CD4-positive, alpha-beta T cell (primary cell): ENCODE measurements at regions not wholly inside any gene's neighbourhood (a gene's known extent, or its start where the extent isn't known, plus 50 kb on each side); places are given as distances from the start of the nearest gene placed in this dataset.

Source experiments
- ATAC-seq: fragments of 200-7000 bp; cut with Tn5 transposase; one replicate; pipeline ENCODE4 v1.10.0; 2022; ENCODE audit warnings: mild to moderate bottlenecking; ENCODE audit not compliant: poor library complexity
- CTCF ChIA-PET: fragments of 350-600 bp; sonication (Branson Sonifier 250); formaldehyde crosslinking; loops from one replicate; lab custom pipeline; 2021; ENCODE audit warnings: antibody characterized with exemption, inconsistent platforms; lab: Charles Lee
- POLR2A ChIA-PET: fragments of 350-600 bp; sonication (Branson Sonifier 250); formaldehyde crosslinking; loops from one replicate; lab custom pipeline; 2021; ENCODE audit warnings: antibody characterized with exemption, inconsistent platforms; lab: Charles Lee
- DNase-seq, 14 experiments: peaks; one replicate each; pipeline ENCODE4 v3.0.0-alpha.2; 2013 to 2020; ENCODE audit warnings: mixed read lengths in 2 of 14
- H3K27ac ChIP-seq, 2 donors: one replicate each; pipeline versions ENCODE4 v1.5.1 to v1.7.0; 2013; ENCODE audit warnings: low read length in 2 of 2, low read depth in 1 of 2, mild to moderate bottlenecking in 1 of 2
- H3K27me3 ChIP-seq, 2 experiments: 1 replicate in 1 of 2; 2 replicates in 1 of 2; pipeline versions ENCODE4 v1.6.1 to v1.7.0; 2013; ENCODE audit warnings: low read length in 2 of 2, control low read depth in 1 of 2, mild to moderate bottlenecking in 1 of 2, moderate library complexity in 1 of 2; ENCODE audit not compliant: insufficient read depth in 2 of 2, control insufficient read depth in 1 of 2
- H3K36me3 ChIP-seq: one replicate; pipeline ENCODE4 v1.6.1; 2013; ENCODE audit warnings: low read length, control low read depth; ENCODE audit not compliant: insufficient read depth
- H3K4me1 ChIP-seq: one replicate; pipeline ENCODE4 v1.6.1; 2013; ENCODE audit warnings: low read length, control low read depth; ENCODE audit not compliant: insufficient read depth
- H3K4me3 ChIP-seq: one replicate; pipeline ENCODE4 v1.5.1; 2013; ENCODE audit warnings: mild to moderate bottlenecking, low read length, moderate library complexity
- H3K9me3 ChIP-seq, 2 experiments: 1 replicate in 1 of 2; 2 replicates in 1 of 2; pipeline versions ENCODE4 v1.6.1 to v1.7.0; 2013; ENCODE audit warnings: low read length in 2 of 2, mild to moderate bottlenecking in 2 of 2, control low read depth in 1 of 2, moderate library complexity in 1 of 2; ENCODE audit not compliant: control insufficient read depth in 1 of 2, insufficient read depth in 1 of 2
- H3K27ac Mint-ChIP-seq: one replicate; pipeline ENCODE4 v1.8.0; 2020; ENCODE audit warnings: mixed read lengths
- H3K27me3 Mint-ChIP-seq: one replicate; pipeline ENCODE4 v1.8.0; 2021; ENCODE audit warnings: mixed read lengths
- H3K36me3 Mint-ChIP-seq: one replicate; pipeline ENCODE4 v1.8.0; 2021; ENCODE audit warnings: low read depth, mixed read lengths
- H3K4me1 Mint-ChIP-seq: one replicate; pipeline ENCODE4 v1.8.0; 2021; ENCODE audit warnings: low read depth, mixed read lengths
- H3K4me3 Mint-ChIP-seq: one replicate; pipeline ENCODE4 v1.8.0; 2020; ENCODE audit warnings: mild to moderate bottlenecking, mixed read lengths
- H3K9me3 Mint-ChIP-seq: one replicate; pipeline ENCODE4 v1.8.0; 2020; ENCODE audit warnings: mixed read lengths
- CTCF ChIP-seq: fragments of 200-600 bp; IDR thresholded peaks from one replicate; pipeline ENCODE4 v1.8.0; 2022; ENCODE audit warnings: antibody characterized with exemption, mild to moderate bottlenecking
- intact Hi-C, 2 experiments: fragments of 100-400 bp; cut with DNase I in 1 of 2; cut with micrococcal nuclease in 1 of 2; formaldehyde crosslinking; loops; one replicate each; pipeline versions ENCODE4 v1.15.1 to v1.9.0; 2023 to 2025; cut with DNase I, micrococcal nuclease

GRCh38 chr2:139209586-139209985 lies 429.4 kb upstream of the NXPH2 start:
- Mint-ChIP-seq H3K4me3 (no peak overlapping the region), H3K4me1 (no peaks in the 10 kb centered on the region), H3K27ac (no peak overlapping the region), H3K27me3 (no peaks in the 10 kb centered on the region), H3K36me3 (no peaks in the 10 kb centered on the region), H3K9me3 (peaks cover 5% of the 10 kb centered on the region)
- no peaks in the 10 kb centered on the region for H3K36me3 ChIP-seq
- peaks cover 3 to 8% of the 10 kb centered on the region in 2 experiments for H3K9me3 ChIP-seq
- no peak overlapping the region for H3K27ac ChIP-seq
- ChIA-PET CTCF (no interaction called here), POLR2A (interaction anchor here (0.6 kb wide), 1 partner anchor 521 kb away, joined by 3 read pairs; no protein-coding TSS in a partner anchor)
- ATAC-seq (no peak), DNase-seq (no peak)
- intact Hi-C loops, result no loop called here
- H3K4me1 ChIP-seq, result no peaks in the 10 kb centered on the region
- H3K27me3 ChIP-seq, result no peaks in the 10 kb centered on the region
- no peak overlapping the region for H3K4me3 ChIP-seq
- TF ChIP-seq CTCF, result no peak

GRCh38 chr2:139201516-139201915 lies 421.3 kb upstream of the NXPH2 start:
- CTCF ChIA-PET, result no interaction called here
- no peaks in the 10 kb centered on the region for H3K27me3 Mint-ChIP-seq
- no peaks in the 10 kb centered on the region for H3K9me3 ChIP-seq

GRCh38 chr2:139196754-139197153 lies 416.6 kb upstream of the NXPH2 start:
- peaks cover 14% of the 10 kb centered on the region for H3K9me3 Mint-ChIP-seq
- no peaks in the 10 kb centered on the region for H3K36me3 Mint-ChIP-seq
- H3K4me3 Mint-ChIP-seq, result no peak overlapping the region
- no peak overlapping the region for H3K27ac Mint-ChIP-seq
- no peak for TF ChIP-seq CTCF
- no peak overlapping the region for H3K4me3 ChIP-seq
- no peak overlapping the region for H3K27ac ChIP-seq
- no peaks in the 10 kb centered on the region for H3K27me3 ChIP-seq
- CTCF ChIA-PET, result no interaction called here
- intact Hi-C loops, result no loop called here
- no peaks in the 10 kb centered on the region for H3K4me1 Mint-ChIP-seq
- no peak for ATAC-seq
- no peaks in the 10 kb centered on the region for H3K4me1 ChIP-seq
- DNase-seq, result no peak
- POLR2A ChIA-PET, result no interaction called here
- no peaks in the 10 kb centered on the region for H3K27me3 Mint-ChIP-seq
- H3K9me3 ChIP-seq, result no peaks in the 10 kb centered on the region
- H3K36me3 ChIP-seq, result no peaks in the 10 kb centered on the region

More at GRCh38 chr2:139201516-139201915, 421.3 kb upstream of the NXPH2 start:
- ATAC-seq (no peak), DNase-seq (no peak)
- Histone ChIP-seq H3K4me1 (no peaks in the 10 kb centered on the region), H3K36me3 (no peaks in the 10 kb centered on the region), H3K27ac (no peak overlapping the region), H3K27me3 (no peaks in the 10 kb centered on the region), H3K4me3 (no peak overlapping the region)
- no peak for TF ChIP-seq CTCF
- no peak overlapping the region for H3K4me3 Mint-ChIP-seq
- POLR2A ChIA-PET, result no interaction called here
- H3K36me3 Mint-ChIP-seq, result no peaks in the 10 kb centered on the region
- H3K9me3 Mint-ChIP-seq, result peaks cover 5% of the 10 kb centered on the region
- no peaks in the 10 kb centered on the region for H3K4me1 Mint-ChIP-seq
- no peak overlapping the region for H3K27ac Mint-ChIP-seq
- intact Hi-C loops, result no loop called here
